Bronchial epithelial cell (primary cell): ENCODE measurements at regions not wholly inside any gene's neighbourhood (a gene's known extent, or its start where the extent isn't known, plus 50 kb on each side); places are given as distances from the start of the nearest gene placed in this dataset.
"Not testable (repeated sequence)": the region's sequence is repeated elsewhere in the genome, so short reads cannot be mapped to it uniquely, and the experiment has no call there.

Experiments
- DNase-seq: peaks from one replicate; pipeline ENCODE4 v3.0.0-alpha.2; 2010; ENCODE audit warnings: low read depth
- FAIRE-seq: peaks from 2 replicates; lab custom pipeline; 2011; peaks lifted over from hg19 to GRCh38; lab: Jason Lieb, UNC
- H3K27me3 ChIP-seq: 2 replicates; pipeline ENCODE4 v1.5.1; 2011; ENCODE audit warnings: low read length; ENCODE audit not compliant: control insufficient read depth, insufficient read depth
- H3K36me3 ChIP-seq: 2 replicates; pipeline ENCODE4 v1.5.1; 2011; ENCODE audit warnings: low read length; ENCODE audit not compliant: control insufficient read depth, insufficient read depth
- H3K4me3 ChIP-seq: 2 replicates; pipeline ENCODE4 v1.5.1; 2011; ENCODE audit warnings: mild to moderate bottlenecking, low read depth, low read length, control low read depth
- CTCF ChIP-seq: IDR thresholded peaks from 2 replicates; pipeline ENCODE4 v1.5.1; 2011; ENCODE audit warnings: mild to moderate bottlenecking, moderate library complexity, low read length, control low read depth, inconsistent platforms; ENCODE audit not compliant: insufficient read depth, severe bottlenecking

GRCh38 chr2:67896476-67896875 lies 166.3 kb downstream of the C1D start:
- no peak for TF ChIP-seq CTCF
- Histone ChIP-seq H3K4me3 (no peak overlapping the region), H3K36me3 (no peaks in the 10 kb centered on the region), H3K27me3 (no peaks in the 10 kb centered on the region)
- no peak for FAIRE-seq
- no peak for DNase-seq

GRCh38 chr2:67898595-67898994 lies 164.2 kb downstream of the C1D start:
- DNase-seq = no peak
- no peak for FAIRE-seq
- no peak for TF ChIP-seq CTCF
- Histone ChIP-seq H3K36me3 (no peaks in the 10 kb centered on the region), H3K27me3 (no peaks in the 10 kb centered on the region), H3K4me3 (no peak overlapping the region)

- no peak for TF ChIP-seq CTCF
- no peaks in the 10 kb centered on the region for H3K36me3 ChIP-seq
- DNase-seq (no peak), FAIRE-seq (no peak)
- H3K27me3 ChIP-seq = no peaks in the 10 kb centered on the region
- H3K4me3 ChIP-seq = no peak overlapping the region
Observed at GRCh38 chr2:67899187-67899586, 163.6 kb downstream of the C1D start.

- H3K27me3 ChIP-seq = no peaks in the 10 kb centered on the region
- no peak overlapping the region for H3K4me3 ChIP-seq
- FAIRE-seq = no peak
- H3K36me3 ChIP-seq = no peaks in the 10 kb centered on the region
- DNase-seq = no peak
- TF ChIP-seq CTCF = no peak
Observed at GRCh38 chr2:67900826-67901225, 162.0 kb downstream of the C1D start.

GRCh38 chr2:67904566-67904965 lies 158.2 kb downstream of the C1D start:
- H3K36me3 ChIP-seq = no peaks in the 10 kb centered on the region
- H3K27me3 ChIP-seq = no peaks in the 10 kb centered on the region
- no peak for DNase-seq
- no peak for FAIRE-seq
- TF ChIP-seq CTCF = no peak
- no peak overlapping the region for H3K4me3 ChIP-seq

GRCh38 chr2:67904966-67905365 lies 157.8 kb downstream of the C1D start:
- Histone ChIP-seq H3K4me3 (no peak overlapping the region), H3K36me3 (no peaks in the 10 kb centered on the region), H3K27me3 (no peaks in the 10 kb centered on the region)
- FAIRE-seq = no peak
- no peak for DNase-seq
- no peak for TF ChIP-seq CTCF

GRCh38 chr2:67906547-67906946 lies 156.3 kb downstream of the C1D start:
- H3K36me3 ChIP-seq, DNase-seq, FAIRE-seq, H3K4me3 ChIP-seq, H3K27me3 ChIP-seq: not testable (repeated sequence)
